H9 (cell line): ENCODE measurements at regions not wholly inside any gene's neighbourhood (a gene's known extent, or its start where the extent isn't known, plus 50 kb on each side); places are given as distances from the start of the nearest gene placed in this dataset.

Experiments
- DNase-seq: peaks from one replicate; pipeline ENCODE4 v3.0.0-alpha.2; 2017
- H2AFZ ChIP-seq: one replicate; pipeline ENCODE4 v1.6.1; 2013; ENCODE audit warnings: mild to moderate bottlenecking, low read length, control low read depth, moderate library complexity
- H2AK5ac ChIP-seq: 2 replicates; pipeline ENCODE4 v1.6.1; 2013; ENCODE audit warnings: low read length, control low read depth, mixed read lengths; ENCODE audit not compliant: insufficient read length
- H2BK120ac ChIP-seq: one replicate; pipeline ENCODE4 v1.6.1; 2013; ENCODE audit warnings: low read depth, mild to moderate bottlenecking, low read length, control low read depth, inconsistent platforms; ENCODE audit not compliant: poor library complexity, severe bottlenecking
- H2BK12ac ChIP-seq: 2 replicates; pipeline ENCODE4 v1.6.1; 2013; ENCODE audit warnings: low read length, control low read depth, mixed read lengths, low read depth; ENCODE audit not compliant: insufficient read length
- H2BK15ac ChIP-seq: 2 replicates; pipeline ENCODE4 v1.6.1; 2013; ENCODE audit warnings: low read depth, low read length, control low read depth
- H2BK20ac ChIP-seq: one replicate; pipeline ENCODE4 v1.6.1; 2013; ENCODE audit warnings: low read depth, mild to moderate bottlenecking, low read length, control low read depth, inconsistent platforms; ENCODE audit not compliant: poor library complexity, severe bottlenecking
- H2BK5ac ChIP-seq: 2 replicates; pipeline ENCODE4 v1.6.1; 2013; ENCODE audit warnings: low read length, control low read depth, mixed read lengths; ENCODE audit not compliant: insufficient read length
- H3K14ac ChIP-seq: 2 replicates; pipeline ENCODE4 v1.6.1; 2013; ENCODE audit warnings: low read length, control low read depth; ENCODE audit not compliant: insufficient read depth
- H3K18ac ChIP-seq: 2 replicates; pipeline ENCODE4 v1.6.1; 2013; ENCODE audit warnings: low read depth, mild to moderate bottlenecking, mixed read lengths, low read length, control low read depth; ENCODE audit not compliant: insufficient read length
- H3K23ac ChIP-seq: 2 replicates; pipeline ENCODE4 v1.6.1; 2013; ENCODE audit warnings: low read length, control low read depth, mixed read lengths, low read depth; ENCODE audit not compliant: insufficient read length
- H3K23me2 ChIP-seq: 2 replicates; pipeline ENCODE4 v1.6.1; 2013; ENCODE audit warnings: low read depth, mild to moderate bottlenecking, mixed read lengths, low read length, control low read depth; ENCODE audit not compliant: insufficient read length, poor library complexity, severe bottlenecking
- H3K27ac ChIP-seq: 2 replicates; pipeline ENCODE4 v1.5.1; 2013; ENCODE audit warnings: low read length, control low read depth, mixed read lengths, low read depth; ENCODE audit not compliant: insufficient read length
- H3K27me3 ChIP-seq: 2 replicates; pipeline ENCODE4 v1.6.1; 2013; ENCODE audit warnings: low read length, control low read depth, inconsistent platforms; ENCODE audit not compliant: insufficient read depth
- H3K4ac ChIP-seq: 2 replicates; pipeline ENCODE4 v1.6.1; 2013; ENCODE audit warnings: low read depth, mild to moderate bottlenecking, control low read depth, inconsistent platforms, low read length, moderate library complexity
- H3K4me1 ChIP-seq: 2 replicates; pipeline ENCODE4 v1.6.1; 2013; ENCODE audit warnings: low read length, control low read depth, inconsistent platforms; ENCODE audit not compliant: insufficient read depth
- H3K4me2 ChIP-seq: 2 replicates; pipeline ENCODE4 v1.6.1; 2013; ENCODE audit warnings: low read length, control low read depth, mixed read lengths; ENCODE audit not compliant: insufficient read length, insufficient read depth
- H3K56ac ChIP-seq: 2 replicates; pipeline ENCODE4 v1.6.1; 2013; ENCODE audit warnings: low read depth, mild to moderate bottlenecking, mixed read lengths, low read length, control low read depth; ENCODE audit not compliant: insufficient read length
- H3K79me1 ChIP-seq: 2 replicates; pipeline ENCODE4 v1.6.1; 2013; ENCODE audit warnings: low read depth, mild to moderate bottlenecking, moderate library complexity, low read length, control low read depth, inconsistent platforms; ENCODE audit not compliant: insufficient read depth, poor library complexity, severe bottlenecking
- H3K79me2 ChIP-seq: 2 replicates; pipeline ENCODE4 v1.6.1; 2013; ENCODE audit warnings: low read length, control low read depth, inconsistent platforms; ENCODE audit not compliant: insufficient read depth
- H3K9ac ChIP-seq: 2 replicates; pipeline ENCODE4 v1.6.1; 2013; ENCODE audit warnings: low read length, control low read depth, mixed read lengths; ENCODE audit not compliant: insufficient read length; ENCODE audit errors: extremely low read depth
- H3K9me3 ChIP-seq: one replicate; pipeline ENCODE4 v1.6.1; 2013; ENCODE audit warnings: low read depth, low read length, inconsistent platforms; ENCODE audit not compliant: control insufficient read depth
- H3T11ph ChIP-seq: one replicate; pipeline ENCODE4 v1.6.1; 2013; ENCODE audit warnings: mild to moderate bottlenecking, low read length, control low read depth, inconsistent platforms
- H4K20me1 ChIP-seq: one replicate; pipeline ENCODE4 v1.6.1; 2013; ENCODE audit not compliant: control insufficient read depth, insufficient read length, insufficient read depth
- H4K5ac ChIP-seq: 2 replicates; pipeline ENCODE4 v1.6.1; 2013; ENCODE audit warnings: low read depth, mild to moderate bottlenecking, mixed read lengths, low read length, control low read depth; ENCODE audit not compliant: insufficient read length
- H4K8ac ChIP-seq: replicated peaks from 2 replicates; pipeline ENCODE4 v1.6.1; 2013; ENCODE audit warnings: low read length, control low read depth, mixed read lengths, low read depth; ENCODE audit not compliant: insufficient read length
- H4K91ac ChIP-seq: 2 replicates; pipeline ENCODE4 v1.6.1; 2013; ENCODE audit warnings: low read depth, mild to moderate bottlenecking, moderate library complexity, mixed read lengths, low read length, control low read depth; ENCODE audit not compliant: insufficient read length
- H3K27ac Mint-ChIP-seq, 3 experiments: 2 replicates in 2 of 3; 3 replicates in 1 of 3; pipeline ENCODE4 v1.8.0; 2020 to 2021; ENCODE audit warnings: mixed read lengths in 3 of 3, mild to moderate bottlenecking in 1 of 3, moderate library complexity in 1 of 3
- H3K27me3 Mint-ChIP-seq: 2 replicates; pipeline ENCODE4 v1.8.0; 2021; ENCODE audit warnings: low read depth, mild to moderate bottlenecking, moderate library complexity, mixed read lengths
- H3K36me3 Mint-ChIP-seq, 3 experiments: 2 replicates in 2 of 3; 3 replicates in 1 of 3; pipeline ENCODE4 v1.8.0; 2020 to 2021; ENCODE audit warnings: low read depth in 3 of 3, mixed read lengths in 3 of 3; ENCODE audit not compliant: insufficient read depth in 1 of 3
- H3K4me1 Mint-ChIP-seq, 2 experiments: 2 replicates each; pipeline ENCODE4 v1.8.0; 2020; ENCODE audit warnings: mixed read lengths in 2 of 2
- H3K4me3 Mint-ChIP-seq, 2 experiments: 2 replicates in 1 of 2; 3 replicates in 1 of 2; pipeline ENCODE4 v1.8.0; 2020 to 2021; ENCODE audit warnings: mild to moderate bottlenecking in 2 of 2, mixed read lengths in 2 of 2, moderate library complexity in 1 of 2
- H3K9me3 Mint-ChIP-seq, 2 experiments: 2 replicates in 1 of 2; 3 replicates in 1 of 2; pipeline ENCODE4 v1.8.0; 2020; ENCODE audit warnings: mild to moderate bottlenecking in 2 of 2, mixed read lengths in 2 of 2, moderate library complexity in 1 of 2
- CTCF ChIP-seq: fragments of 200-600 bp; sonication (generic); conservative IDR thresholded peaks from 3 replicates; pipeline ENCODE4 v1.8.0; 2021; ENCODE audit warnings: antibody characterized with exemption, mild to moderate bottlenecking
- WGBS: extraction: QIAGEN DNeasy Blood & Tissue Kit; methylation state at CpG from one replicate; pipeline ENCODE4 v1.1.7; 2013; ENCODE audit warnings: missing lambda C conversion rate, low lambda C conversion rate, mixed read lengths; ENCODE audit not compliant: insufficient read length; ENCODE audit errors: extremely low coverage; 5-methylcytosine and 5-hydroxymethylcytosine counted together

DNA sequence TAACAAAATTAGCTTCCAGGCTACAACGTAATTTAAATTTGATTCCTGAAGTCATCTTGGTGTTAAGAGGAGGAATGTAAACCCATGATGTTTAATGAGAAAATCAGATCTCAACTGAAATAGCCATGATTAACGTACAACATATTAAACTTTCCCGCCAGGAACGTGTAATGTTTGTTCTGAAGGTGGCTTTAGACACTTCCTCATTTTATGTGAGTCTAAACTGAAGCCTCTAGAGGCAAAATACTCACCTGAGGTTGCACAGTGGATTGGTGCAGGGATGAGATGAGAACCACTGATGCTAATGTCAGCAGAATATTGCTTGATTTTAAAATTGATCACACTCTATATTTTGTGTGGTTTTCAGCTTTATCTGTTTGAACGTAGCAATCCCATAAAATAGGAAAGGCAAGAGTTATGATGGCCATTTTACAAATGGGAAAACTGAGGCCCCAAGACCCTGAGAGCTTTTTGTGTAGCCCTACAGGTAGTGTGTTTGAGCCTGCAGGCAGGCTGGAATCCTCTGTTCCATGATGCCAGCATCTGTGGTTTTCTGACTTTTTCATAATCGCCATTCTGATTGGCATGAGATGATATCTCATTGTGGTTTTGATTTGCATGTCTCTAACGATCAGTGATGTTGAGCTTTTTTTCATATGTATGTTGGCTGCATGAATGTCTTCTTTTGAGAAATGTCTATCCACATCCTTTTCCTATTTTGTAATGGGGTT is 243.7 kb upstream of the BMPER start:
- H3K9ac ChIP-seq = no peak overlapping the region
- H3K27ac ChIP-seq = no peak overlapping the region
- H3K79me2 ChIP-seq = no peaks in the 10 kb centered on the region
- Mint-ChIP-seq H3K9me3 (no peaks in the 10 kb centered on the region; a peak in 1 of 5 replicates), H3K27ac (no peak overlapping the region), H3K4me1 (no peaks in the 10 kb centered on the region), H3K36me3 (no peaks in the 10 kb centered on the region), H3K4me3 (no peak overlapping the region), H3K27me3 (no peaks in the 10 kb centered on the region)
- H3K4me1 ChIP-seq = no peaks in the 10 kb centered on the region
- H3K27me3 ChIP-seq = no peaks in the 10 kb centered on the region
- no peak overlapping the region for H4K8ac ChIP-seq
- H2BK5ac ChIP-seq = no peak overlapping the region
- no peak overlapping the region for H3T11ph ChIP-seq
- H3K4ac ChIP-seq = no peak overlapping the region
- WGBS = no CpG with 5 or more reads among the region's 7 CpGs
- H4K91ac ChIP-seq = no peak overlapping the region
- H3K14ac ChIP-seq = no peak overlapping the region
- no peak overlapping the region for H2BK12ac ChIP-seq
- no peak overlapping the region for H3K4me2 ChIP-seq
- no peak overlapping the region for H2AFZ ChIP-seq
- no peaks in the 10 kb centered on the region for H3K79me1 ChIP-seq
- H2BK120ac ChIP-seq = no peak overlapping the region
- H3K23ac ChIP-seq = no peak overlapping the region
- H3K18ac ChIP-seq = no peak overlapping the region
- no peak overlapping the region for H4K5ac ChIP-seq
- H3K9me3 ChIP-seq = no peaks in the 10 kb centered on the region
- no peak for DNase-seq
- H3K56ac ChIP-seq = no peak overlapping the region
- H2BK20ac ChIP-seq = no peak overlapping the region
- no peak overlapping the region for H2AK5ac ChIP-seq
- no peak for TF ChIP-seq CTCF
- H2BK15ac ChIP-seq = no peak overlapping the region
- H4K20me1 ChIP-seq = no peaks in the 10 kb centered on the region
- H3K23me2 ChIP-seq = no peaks in the 10 kb centered on the region
